ENCODE measurements at regions not wholly inside any gene's neighbourhood (a gene's known extent, or its start where the extent isn't known, plus 50 kb on each side); places are given as distances from the start of the nearest gene placed in this dataset.

DNA sequence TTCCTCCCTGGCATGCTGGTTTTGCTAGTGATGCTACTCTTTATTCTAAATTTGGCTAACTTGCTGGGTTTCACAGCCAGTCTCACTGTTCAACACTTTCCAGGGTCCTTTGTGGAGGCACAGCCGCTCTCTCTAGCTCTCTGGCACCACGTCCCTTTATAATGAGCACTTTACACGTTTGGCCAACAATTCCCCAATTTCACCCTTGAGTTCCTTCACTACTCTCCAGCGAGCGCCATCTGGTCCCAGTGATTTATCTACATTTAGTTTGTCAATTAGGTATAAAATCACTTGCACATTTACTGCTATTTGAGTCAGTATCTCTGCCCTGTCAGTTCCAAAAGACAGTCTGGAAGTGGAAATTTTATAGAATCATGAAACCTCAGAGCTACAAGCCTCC, 241.9 kb upstream of the MOCS1 start:
- no peak overlapping the region for H3K9ac ChIP-seq (ENCODE audit: low read depth in 1 of 2, low read length in 2 of 2)
- 82% methylated on average over 5 of the region's 5 CpGs for WGBS
- H3K36me3 ChIP-seq (ENCODE audit: control insufficient read depth in 4 of 4, insufficient read depth in 3 of 4, low read depth in 1 of 4, low read length in 3 of 4): no peaks in the 10 kb centered on the region
- TF ChIP-seq FOXA1 (IDR thresholded peaks at IDR 0.05) (no peak), SP1 (IDR thresholded peaks at IDR 0.05) (no peak), HNF4G (IDR thresholded peaks at IDR 0.05) (no peak), ATF3 (IDR thresholded peaks at IDR 0.05) (no peak), TAF1 (conservative IDR thresholded peaks at IDR 0.05) (no peak), REST (IDR thresholded peaks at IDR 0.05) (no peak), JUND (IDR thresholded peaks at IDR 0.05) (no peak), RAD21 (IDR thresholded peaks at IDR 0.05) (no peak), HNF4A (conservative IDR thresholded peaks at IDR 0.05) (no peak), YY1 (IDR thresholded peaks at IDR 0.05) (no peak), NR2F2 (IDR thresholded peaks at IDR 0.05) (no peak), EGR1 (IDR thresholded peaks at IDR 0.05; ENCODE audit: low read depth in 2 of 2) (no peak)
- TF ChIP-seq, protein P1, sequence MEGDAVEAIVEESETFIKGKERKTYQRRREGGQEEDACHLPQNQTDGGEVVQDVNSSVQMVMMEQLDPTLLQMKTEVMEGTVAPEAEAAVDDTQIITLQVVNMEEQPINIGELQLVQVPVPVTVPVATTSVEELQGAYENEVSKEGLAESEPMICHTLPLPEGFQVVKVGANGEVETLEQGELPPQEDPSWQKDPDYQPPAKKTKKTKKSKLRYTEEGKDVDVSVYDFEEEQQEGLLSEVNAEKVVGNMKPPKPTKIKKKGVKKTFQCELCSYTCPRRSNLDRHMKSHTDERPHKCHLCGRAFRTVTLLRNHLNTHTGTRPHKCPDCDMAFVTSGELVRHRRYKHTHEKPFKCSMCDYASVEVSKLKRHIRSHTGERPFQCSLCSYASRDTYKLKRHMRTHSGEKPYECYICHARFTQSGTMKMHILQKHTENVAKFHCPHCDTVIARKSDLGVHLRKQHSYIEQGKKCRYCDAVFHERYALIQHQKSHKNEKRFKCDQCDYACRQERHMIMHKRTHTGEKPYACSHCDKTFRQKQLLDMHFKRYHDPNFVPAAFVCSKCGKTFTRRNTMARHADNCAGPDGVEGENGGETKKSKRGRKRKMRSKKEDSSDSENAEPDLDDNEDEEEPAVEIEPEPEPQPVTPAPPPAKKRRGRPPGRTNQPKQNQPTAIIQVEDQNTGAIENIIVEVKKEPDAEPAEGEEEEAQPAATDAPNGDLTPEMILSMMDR (IDR thresholded peaks at IDR 0.05; ENCODE audit: low read depth, low read length, missing input control): no peak
- H3K9me3 ChIP-seq (ENCODE audit: control insufficient read depth in 4 of 4, low read length in 3 of 4): no peaks in the 10 kb centered on the region
- H3K27me3 ChIP-seq (ENCODE audit: control insufficient read depth in 4 of 4, insufficient read depth in 4 of 4, low read length in 3 of 4): peaks cover 0 to 7% (median 0%) of the 10 kb centered on the region in 4 donors
- no peak overlapping the region for H3K4me3 ChIP-seq (ENCODE audit: low read depth in 1 of 3, low read length in 3 of 3)
- DNase-seq (ENCODE audit: low spot score): no peak
- no peak overlapping the region for H3K27ac ChIP-seq (ENCODE audit: low read depth in 1 of 2, low read length in 2 of 2)
- no peaks in the 10 kb centered on the region for H3K4me1 ChIP-seq (ENCODE audit: control insufficient read depth in 4 of 4, insufficient read depth in 4 of 4, low read length in 3 of 4)

DNA sequence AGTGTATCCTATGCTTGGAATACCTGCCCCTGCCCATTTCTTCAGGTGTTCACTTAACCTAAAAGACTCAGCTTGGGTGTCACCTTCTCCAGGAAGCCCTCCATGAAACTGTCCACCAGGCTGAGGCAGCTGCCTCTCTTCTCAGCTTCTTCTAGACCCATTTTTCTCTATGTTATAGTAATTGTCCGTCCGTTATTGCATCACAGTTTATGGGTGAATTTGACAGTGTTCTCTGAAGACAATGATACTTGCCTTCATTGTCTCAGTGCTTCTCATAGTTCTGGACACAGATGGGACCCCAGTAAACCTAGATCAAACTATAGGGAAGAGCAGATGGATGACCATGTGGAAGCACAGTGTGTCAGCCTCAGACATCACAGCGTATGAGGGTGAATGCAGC, 238.0 kb upstream of the MOCS1 start:
- 95% methylated on average over 3 of the region's 3 CpGs for WGBS
- DNase-seq (ENCODE audit: low spot score): no peak
- Histone ChIP-seq H3K27me3 (ENCODE audit: control insufficient read depth in 4 of 4, insufficient read depth in 4 of 4, low read length in 3 of 4) (peaks cover 0 to 2% (median 0%) of the 10 kb centered on the region in 4 donors), H3K4me3 (ENCODE audit: low read depth in 1 of 3, low read length in 3 of 3) (no peak overlapping the region), H3K9ac (ENCODE audit: low read depth in 1 of 2, low read length in 2 of 2) (no peak overlapping the region), H3K4me1 (ENCODE audit: control insufficient read depth in 4 of 4, insufficient read depth in 4 of 4, low read length in 3 of 4) (no peaks in the 10 kb centered on the region), H3K9me3 (ENCODE audit: control insufficient read depth in 4 of 4, low read length in 3 of 4) (no peaks in the 10 kb centered on the region), H3K27ac (ENCODE audit: low read depth in 1 of 2, low read length in 2 of 2) (no peak overlapping the region), H3K36me3 (ENCODE audit: control insufficient read depth in 4 of 4, insufficient read depth in 3 of 4, low read depth in 1 of 4, low read length in 3 of 4) (no peaks in the 10 kb centered on the region)
- TF ChIP-seq EGR1 (IDR thresholded peaks at IDR 0.05; ENCODE audit: low read depth in 2 of 2) (no peak), HNF4G (IDR thresholded peaks at IDR 0.05) (no peak), HNF4A (conservative IDR thresholded peaks at IDR 0.05) (no peak), REST (IDR thresholded peaks at IDR 0.05) (no peak), FOXA2 (IDR thresholded peaks at IDR 0.05) (no peak), FOXA1 (IDR thresholded peaks at IDR 0.05) (no peak), JUND (IDR thresholded peaks at IDR 0.05) (no peak), SP1 (IDR thresholded peaks at IDR 0.05) (no peak), YY1 (IDR thresholded peaks at IDR 0.05) (no peak), ZBTB33 (IDR thresholded peaks at IDR 0.05) (no peak), TAF1 (conservative IDR thresholded peaks at IDR 0.05) (no peak)
- TF ChIP-seq, protein P2, sequence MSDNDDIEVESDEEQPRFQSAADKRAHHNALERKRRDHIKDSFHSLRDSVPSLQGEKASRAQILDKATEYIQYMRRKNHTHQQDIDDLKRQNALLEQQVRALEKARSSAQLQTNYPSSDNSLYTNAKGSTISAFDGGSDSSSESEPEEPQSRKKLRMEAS (IDR thresholded peaks at IDR 0.05): no peak
